RWPE2 (cell line): ENCODE measurements at regions not wholly inside any gene's neighbourhood (a gene's known extent, or its start where the extent isn't known, plus 50 kb on each side); places are given as distances from the start of the nearest gene placed in this dataset.

Source experiments
- ATAC-seq: fragments of 200-7000 bp; cut with Tn5 transposase; 3 replicates; pipeline ENCODE4 v1.9.1; 2021; ENCODE audit warnings: low read depth
- DNase-seq: peaks from one replicate; pipeline ENCODE4 v3.0.0-alpha.2; 2020; ENCODE audit warnings: low spot score
- H3K27ac ChIP-seq: fragments of 450-650 bp; 2 replicates; pipeline ENCODE4 v1.5.1; 2017; ENCODE audit warnings: mild to moderate bottlenecking; ENCODE audit not compliant: poor library complexity, severe bottlenecking
- H3K27me3 ChIP-seq: fragments of 250-450 bp; sonication (Bioruptor Pico); 2 replicates; pipeline ENCODE4 v1.5.1; 2021; ENCODE audit warnings: mild to moderate bottlenecking, moderate library complexity; ENCODE audit not compliant: insufficient read depth, poor library complexity, severe bottlenecking
- H3K36me3 ChIP-seq: fragments of 250-450 bp; sonication (Bioruptor Pico); 2 replicates; pipeline ENCODE4 v1.5.1; 2020; ENCODE audit warnings: low read depth, mild to moderate bottlenecking, moderate library complexity
- H3K4me1 ChIP-seq: fragments of 250-450 bp; sonication (Bioruptor Pico); 2 replicates; pipeline ENCODE4 v1.5.1; 2021; ENCODE audit warnings: mild to moderate bottlenecking, moderate library complexity; ENCODE audit not compliant: insufficient read depth, poor library complexity, severe bottlenecking
- H3K4me3 ChIP-seq: fragments of 250-450 bp; sonication (Bioruptor Pico); 2 replicates; pipeline ENCODE4 v1.5.1; 2021; ENCODE audit warnings: mild to moderate bottlenecking, moderate library complexity; ENCODE audit not compliant: severe bottlenecking
- H3K9me3 ChIP-seq: fragments of 250-450 bp; sonication (Bioruptor Pico); 2 replicates; pipeline ENCODE4 v1.5.1; 2021; ENCODE audit warnings: mild to moderate bottlenecking, moderate library complexity; ENCODE audit not compliant: severe bottlenecking
- CTCF ChIP-seq: fragments of 450-650 bp; IDR thresholded peaks from one replicate; pipeline ENCODE4 v1.5.1; 2017; ENCODE audit warnings: mild to moderate bottlenecking, moderate library complexity; ENCODE audit not compliant: poor library complexity, severe bottlenecking

- Histone ChIP-seq H3K27me3 (no peaks in the 10 kb centered on the region), H3K27ac (no peak overlapping the region), H3K4me3 (no peak overlapping the region), H3K4me1 (peaks cover 7% of the 10 kb centered on the region), H3K9me3 (no peaks in the 10 kb centered on the region), H3K36me3 (no peaks in the 10 kb centered on the region)
- no peak for DNase-seq
- TF ChIP-seq CTCF, result no peak
- ATAC-seq, result no peak
Measured at GRCh38 chr5:74285675-74286280, 354.8 kb downstream of the ENC1 start.

GRCh38 chr5:74282490-74282889, 358.0 kb downstream of the ENC1 start:
- DNase-seq, result no peak
- Histone ChIP-seq H3K4me1 (no peaks in the 10 kb centered on the region), H3K9me3 (no peaks in the 10 kb centered on the region), H3K27ac (no peak overlapping the region), H3K36me3 (no peaks in the 10 kb centered on the region), H3K27me3 (no peaks in the 10 kb centered on the region), H3K4me3 (no peak overlapping the region)
- ATAC-seq, result no peak
- no peak for TF ChIP-seq CTCF

GRCh38 chr5:74281166-74281565, 359.4 kb downstream of the ENC1 start:
- Histone ChIP-seq H3K4me1 (no peaks in the 10 kb centered on the region), H3K27ac (no peak overlapping the region), H3K27me3 (no peaks in the 10 kb centered on the region), H3K9me3 (no peaks in the 10 kb centered on the region), H3K4me3 (no peak overlapping the region), H3K36me3 (no peaks in the 10 kb centered on the region)
- no peak for DNase-seq
- no peak for ATAC-seq
- TF ChIP-seq CTCF, result no peak

GRCh38 chr5:74280306-74280705, 360.2 kb downstream of the ENC1 start:
- no peaks in the 10 kb centered on the region for H3K9me3 ChIP-seq
- ATAC-seq (no peak), DNase-seq (no peak)
- no peak for TF ChIP-seq CTCF
- H3K4me1 ChIP-seq, result no peaks in the 10 kb centered on the region
- no peaks in the 10 kb centered on the region for H3K27me3 ChIP-seq
- no peak overlapping the region for H3K4me3 ChIP-seq
- no peaks in the 10 kb centered on the region for H3K36me3 ChIP-seq
- no peak overlapping the region for H3K27ac ChIP-seq

GRCh38 chr5:74279244-74279643, 361.3 kb downstream of the ENC1 start:
- no peaks in the 10 kb centered on the region for H3K4me1 ChIP-seq
- no peak for DNase-seq
- no peak for TF ChIP-seq CTCF
- H3K27me3 ChIP-seq, result no peaks in the 10 kb centered on the region
- no peak overlapping the region for H3K27ac ChIP-seq
- H3K9me3 ChIP-seq, result no peaks in the 10 kb centered on the region
- no peak for ATAC-seq
- no peak overlapping the region for H3K4me3 ChIP-seq
- no peaks in the 10 kb centered on the region for H3K36me3 ChIP-seq
